ENCODE measurements at regions not wholly inside any gene's neighbourhood (a gene's known extent, or its start where the extent isn't known, plus 50 kb on each side); places are given as distances from the start of the nearest gene placed in this dataset.

GRCh38 chr3:82143661-82144412 lies 382.4 kb upstream of the GBE1 start:
- intact Hi-C loops (cut with micrococcal nuclease): no loop called here
- Mint-ChIP-seq H3K27ac (no peak overlapping the region), H3K36me3 (ENCODE audit: low read depth) (no peaks in the 10 kb centered on the region), H3K4me3 (no peak overlapping the region), H3K27me3 (no peaks in the 10 kb centered on the region), H3K4me1 (no peaks in the 10 kb centered on the region), H3K9me3 (no peaks in the 10 kb centered on the region)
- ATAC-seq (ENCODE audit: low read depth) (no peak), DNase-seq (no peak)
- CTCF ChIA-PET: interaction anchor here (1.9 kb wide), 1 partner anchor 11 kb away, joined by 7 read pairs; no protein-coding TSS in a partner anchor
- no peak for TF ChIP-seq CTCF (IDR thresholded peaks at IDR 0.05)
- POLR2A ChIA-PET: no interaction called here

- ChIA-PET CTCF (no interaction called here), POLR2A (no interaction called here)
- ATAC-seq (ENCODE audit: low read depth) (no peak), DNase-seq (no peak)
- Mint-ChIP-seq H3K4me1 (no peaks in the 10 kb centered on the region), H3K27me3 (no peaks in the 10 kb centered on the region), H3K9me3 (no peaks in the 10 kb centered on the region), H3K36me3 (ENCODE audit: low read depth) (no peaks in the 10 kb centered on the region), H3K4me3 (no peak overlapping the region), H3K27ac (no peak overlapping the region)
- no peak for TF ChIP-seq CTCF (IDR thresholded peaks at IDR 0.05)
- intact Hi-C loops (cut with micrococcal nuclease): no loop called here
Observed at GRCh38 chr3:82141592-82141991, 380.1 kb upstream of the GBE1 start.

DNA sequence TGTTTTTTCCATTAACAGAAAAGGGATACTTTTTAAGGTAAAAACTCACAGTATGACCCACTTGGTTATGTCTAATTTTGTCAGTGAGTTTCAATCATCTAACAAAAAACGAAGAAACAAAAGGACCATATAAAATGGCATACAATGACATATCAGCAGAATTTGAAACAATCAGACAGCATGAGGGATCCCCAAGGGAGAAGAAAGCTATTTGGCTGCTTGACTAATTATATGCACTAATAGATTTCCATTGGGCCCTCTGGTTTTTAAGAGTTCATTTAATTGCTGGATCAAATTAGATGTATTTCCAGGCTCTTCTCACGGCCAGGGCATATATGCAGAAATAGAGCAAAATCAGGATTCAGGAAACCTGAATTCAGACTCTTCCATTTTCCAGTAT lies 376.4 kb upstream of the GBE1 start:
- ATAC-seq (ENCODE audit: low read depth): no peak

GRCh38 chr3:82137050-82137449 lies 375.6 kb upstream of the GBE1 start:
- ChIA-PET CTCF (no interaction called here), POLR2A (no interaction called here)
- no peak for TF ChIP-seq CTCF (IDR thresholded peaks at IDR 0.05)
- DNase-seq (no peak), ATAC-seq (ENCODE audit: low read depth) (no peak)
- Mint-ChIP-seq H3K27ac (no peak overlapping the region), H3K4me1 (no peaks in the 10 kb centered on the region), H3K36me3 (ENCODE audit: low read depth) (no peaks in the 10 kb centered on the region), H3K4me3 (no peak overlapping the region), H3K27me3 (no peaks in the 10 kb centered on the region), H3K9me3 (no peaks in the 10 kb centered on the region)
- intact Hi-C loops (cut with micrococcal nuclease): no loop called here

More for the DNA sequence above, 376.4 kb upstream of the GBE1 start:
- TF ChIP-seq CTCF (IDR thresholded peaks at IDR 0.05): no peak
- Mint-ChIP-seq H3K36me3 (ENCODE audit: low read depth) (no peaks in the 10 kb centered on the region), H3K4me1 (no peaks in the 10 kb centered on the region), H3K27me3 (no peaks in the 10 kb centered on the region), H3K9me3 (no peaks in the 10 kb centered on the region), H3K4me3 (no peak overlapping the region), H3K27ac (no peak overlapping the region)
- intact Hi-C loops (cut with micrococcal nuclease): no loop called here
- POLR2A ChIA-PET: no interaction called here
- DNase-seq: no peak
- CTCF ChIA-PET: no interaction called here

- Mint-ChIP-seq H3K4me3 (no peak overlapping the region), H3K36me3 (ENCODE audit: low read depth) (no peaks in the 10 kb centered on the region), H3K27ac (no peak overlapping the region), H3K27me3 (no peaks in the 10 kb centered on the region), H3K4me1 (peaks cover 11% of the 10 kb centered on the region), H3K9me3 (no peaks in the 10 kb centered on the region)
- DNase-seq (no peak), ATAC-seq (ENCODE audit: low read depth) (peak; percentile 81)
- POLR2A ChIA-PET: no interaction called here
- CTCF ChIA-PET: interaction anchor here (1.0 to 2.6 kb wide), 5 partner anchors 12 to 642 kb away, joined by 5 to 20 read pairs (median 7); no protein-coding TSS in a partner anchor
- peak; percentile 37 for TF ChIP-seq CTCF (IDR thresholded peaks at IDR 0.05)
- intact Hi-C loops (cut with micrococcal nuclease): loop anchor here (1.0 to 2.0 kb wide), 6 partner anchors 223 to 714 kb away; partner anchors contain the start of gene GBE1
Observed at GRCh38 chr3:82133070-82133606, 371.7 kb upstream of the GBE1 start.

All from activated B cell treated with CpG ODN at 0.5 μM for 24 hours (primary cell).